ENCODE measurements at regions not wholly inside any gene's neighbourhood (a gene's known extent, or its start where the extent isn't known, plus 50 kb on each side); places are given as distances from the start of the nearest gene placed in this dataset.

DNA sequence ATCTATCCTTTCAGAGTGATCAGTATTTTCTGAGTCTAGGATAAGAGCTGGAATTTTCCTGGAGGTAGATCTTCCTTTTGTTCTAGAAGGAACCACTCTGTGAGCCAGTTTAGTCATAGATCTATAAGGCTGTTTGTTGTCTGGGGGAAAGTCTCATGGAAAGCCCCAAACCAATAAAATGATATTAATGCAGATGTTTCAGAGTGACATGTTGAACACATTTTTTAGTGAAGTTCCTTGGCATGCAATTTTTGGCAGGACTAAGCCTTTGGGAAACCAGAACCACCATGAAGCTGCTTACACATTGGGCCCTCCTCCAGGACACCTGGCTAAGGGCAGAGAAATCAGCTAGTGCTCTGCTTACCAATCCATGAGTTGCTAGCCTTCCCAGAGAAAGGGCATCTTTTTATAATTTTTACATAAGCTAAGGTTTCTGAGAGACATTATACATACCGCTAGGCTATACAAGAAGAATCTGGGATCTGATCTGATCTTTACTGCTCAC, 101.5 kb upstream of the PCED1B start:
- no peak overlapping the region for H3K27ac ChIP-seq (ENCODE audit: low read depth, low read length)
- no peaks in the 10 kb centered on the region for H3K27me3 ChIP-seq (ENCODE audit: control insufficient read depth, insufficient read depth, low read length)
- CTCF ChIA-PET, result interaction anchor here (0.6 to 1.0 kb wide), 2 partner anchors 8 to 11 kb away, joined by 3 read pairs; no protein-coding TSS in a partner anchor
- POLR2A ChIA-PET, result no interaction called here
- DNase-seq (ENCODE audit: low read depth, low spot score), result no peak
- no peak overlapping the region for H3K4me3 ChIP-seq (ENCODE audit: low read depth, low read length)
- TF ChIP-seq, protein P1, sequence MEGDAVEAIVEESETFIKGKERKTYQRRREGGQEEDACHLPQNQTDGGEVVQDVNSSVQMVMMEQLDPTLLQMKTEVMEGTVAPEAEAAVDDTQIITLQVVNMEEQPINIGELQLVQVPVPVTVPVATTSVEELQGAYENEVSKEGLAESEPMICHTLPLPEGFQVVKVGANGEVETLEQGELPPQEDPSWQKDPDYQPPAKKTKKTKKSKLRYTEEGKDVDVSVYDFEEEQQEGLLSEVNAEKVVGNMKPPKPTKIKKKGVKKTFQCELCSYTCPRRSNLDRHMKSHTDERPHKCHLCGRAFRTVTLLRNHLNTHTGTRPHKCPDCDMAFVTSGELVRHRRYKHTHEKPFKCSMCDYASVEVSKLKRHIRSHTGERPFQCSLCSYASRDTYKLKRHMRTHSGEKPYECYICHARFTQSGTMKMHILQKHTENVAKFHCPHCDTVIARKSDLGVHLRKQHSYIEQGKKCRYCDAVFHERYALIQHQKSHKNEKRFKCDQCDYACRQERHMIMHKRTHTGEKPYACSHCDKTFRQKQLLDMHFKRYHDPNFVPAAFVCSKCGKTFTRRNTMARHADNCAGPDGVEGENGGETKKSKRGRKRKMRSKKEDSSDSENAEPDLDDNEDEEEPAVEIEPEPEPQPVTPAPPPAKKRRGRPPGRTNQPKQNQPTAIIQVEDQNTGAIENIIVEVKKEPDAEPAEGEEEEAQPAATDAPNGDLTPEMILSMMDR (IDR thresholded peaks at IDR 0.05; ENCODE audit: low read depth, low read length), result no peak
- no peaks in the 10 kb centered on the region for H3K9me3 ChIP-seq (ENCODE audit: control insufficient read depth, insufficient read depth, low read length)

GRCh38 chr12:46981622-46982021, 97.8 kb upstream of the PCED1B start:
- ChIA-PET POLR2A (no interaction called here), CTCF (interaction anchor here (0.6 kb wide), 1 partner anchor 29 kb away, joined by 5 read pairs; no protein-coding TSS in a partner anchor)
- H3K9me3 ChIP-seq (ENCODE audit: control insufficient read depth, insufficient read depth, low read length), result no peaks in the 10 kb centered on the region
- H3K27me3 ChIP-seq (ENCODE audit: control insufficient read depth, insufficient read depth, low read length), result no peaks in the 10 kb centered on the region
- H3K4me3 ChIP-seq (ENCODE audit: low read depth, low read length), result no peak overlapping the region
- TF ChIP-seq, protein P1 (IDR thresholded peaks at IDR 0.05; ENCODE audit: low read depth, low read length), result no peak
- no peak overlapping the region for H3K27ac ChIP-seq (ENCODE audit: low read depth, low read length)
- DNase-seq (ENCODE audit: low read depth, low spot score), result no peak

- no peak for DNase-seq (ENCODE audit: low read depth, low spot score)
- Histone ChIP-seq H3K9me3 (ENCODE audit: control insufficient read depth, insufficient read depth, low read length) (no peaks in the 10 kb centered on the region), H3K27me3 (ENCODE audit: control insufficient read depth, insufficient read depth, low read length) (no peaks in the 10 kb centered on the region), H3K27ac (ENCODE audit: low read depth, low read length) (no peak overlapping the region), H3K4me3 (ENCODE audit: low read depth, low read length) (no peak overlapping the region)
- TF ChIP-seq, protein P1 (IDR thresholded peaks at IDR 0.05; ENCODE audit: low read depth, low read length), result no peak
- ChIA-PET CTCF (interaction anchor here (0.8 to 3.9 kb wide), 8 partner anchors 8 to 858 kb away, joined by 3 to 23 read pairs (median 8); no protein-coding TSS in a partner anchor), POLR2A (no interaction called here)
These were observed 96.6 kb upstream of the PCED1B start for GRCh38 chr12:46982629-46983392.

DNA sequence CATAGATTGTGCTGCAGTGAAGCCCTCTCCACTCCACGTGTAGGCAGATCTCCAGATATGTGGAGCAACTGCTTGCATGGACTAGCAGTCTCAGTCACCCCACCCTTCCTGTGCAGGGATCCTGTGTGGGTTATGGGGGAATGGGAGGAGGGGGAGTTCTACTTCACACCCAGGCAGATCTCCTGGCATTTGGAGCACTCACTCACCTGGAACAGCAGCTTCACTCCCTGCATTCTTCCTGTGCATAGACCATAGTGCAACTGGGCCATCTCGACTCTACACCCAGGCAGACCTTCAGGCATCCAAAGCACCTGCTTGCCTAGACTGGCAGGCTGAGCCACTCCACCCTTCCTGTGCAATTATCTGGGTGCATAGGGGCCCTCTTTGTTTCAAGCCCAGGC, 96.0 kb upstream of the PCED1B start:
- no peaks in the 10 kb centered on the region for H3K27me3 ChIP-seq (ENCODE audit: control insufficient read depth, insufficient read depth, low read length)
- H3K4me3 ChIP-seq (ENCODE audit: low read depth, low read length), result no peak overlapping the region
- H3K27ac ChIP-seq (ENCODE audit: low read depth, low read length), result no peak overlapping the region
- POLR2A ChIA-PET, result no interaction called here
- TF ChIP-seq, protein P1 (IDR thresholded peaks at IDR 0.05; ENCODE audit: low read depth, low read length), result no peak
- no peak for DNase-seq (ENCODE audit: low read depth, low spot score)
- H3K9me3 ChIP-seq (ENCODE audit: control insufficient read depth, insufficient read depth, low read length), result no peaks in the 10 kb centered on the region
- CTCF ChIA-PET, result interaction anchor here (0.5 to 3.9 kb wide), 17 partner anchors 8 to 859 kb away, joined by 3 to 23 read pairs (median 5); no protein-coding TSS in a partner anchor
